MCF 10A (cell line): ENCODE measurements at regions not wholly inside any gene's neighbourhood (a gene's known extent, or its start where the extent isn't known, plus 50 kb on each side); places are given as distances from the start of the nearest gene placed in this dataset.
"Not testable (repeated sequence)": the region's sequence is repeated elsewhere in the genome, so short reads cannot be mapped to it uniquely, and the experiment has no call there.

ENCODE experiments used
- BruUV-seq: library from RNA; stranded (reverse); fragments of 400-500 nt; replicated peaks from 2 replicates; lab custom pipeline; 2021; lab: Mats Ljungman, UMichigan
- CTCF ChIA-PET: fragments of 300-600 bp; sonication (Branson Sonifier 250); formaldehyde crosslinking; extraction: SDS; loops from one replicate; lab custom pipeline; 2021; ENCODE audit warnings: antibody characterized with exemption, inconsistent platforms; lab: Yijun Ruan, JAX
- POLR2A ChIA-PET: fragments of 300-600, 350-650 bp; sonication (Branson Sonifier 250); formaldehyde crosslinking; extraction: SDS; loops from one replicate; lab custom pipeline; 2020; ENCODE audit warnings: antibody characterized with exemption, inconsistent platforms; lab: Yijun Ruan, JAX
- DNase-seq: peaks from one replicate; pipeline ENCODE4 v3.0.0-alpha.2; 2018; ENCODE audit not compliant: unreplicated experiment
- H3K27ac Mint-ChIP-seq: one replicate; pipeline ENCODE4 v1.8.0; 2022; ENCODE audit warnings: mild to moderate bottlenecking, low read depth, mixed read lengths; ENCODE audit not compliant: unreplicated experiment
- H3K27me3 Mint-ChIP-seq: one replicate; pipeline ENCODE4 v1.8.0; 2022; ENCODE audit warnings: mixed read lengths; ENCODE audit not compliant: insufficient read depth, unreplicated experiment
- H3K36me3 Mint-ChIP-seq: one replicate; pipeline ENCODE4 v1.8.0; 2022; ENCODE audit warnings: mild to moderate bottlenecking, moderate library complexity, mixed read lengths; ENCODE audit not compliant: insufficient read depth, unreplicated experiment
- H3K4me1 Mint-ChIP-seq: one replicate; pipeline ENCODE4 v1.8.0; 2022; ENCODE audit warnings: mixed read lengths; ENCODE audit not compliant: insufficient read depth, unreplicated experiment
- H3K4me3 Mint-ChIP-seq: one replicate; pipeline ENCODE4 v1.8.0; 2022; ENCODE audit warnings: mild to moderate bottlenecking, moderate library complexity, mixed read lengths; ENCODE audit not compliant: unreplicated experiment
- H3K9me3 Mint-ChIP-seq: one replicate; pipeline ENCODE4 v1.8.0; 2022; ENCODE audit warnings: mixed read lengths; ENCODE audit not compliant: unreplicated experiment
- intact Hi-C: fragments of 100-400 bp; cut with micrococcal nuclease; formaldehyde crosslinking; loops from 2 replicates; pipeline ENCODE4 v1.14.1; 2022
- TF ChIP-seq, protein P1 (sequence below): fragments of 200-600 bp; IDR thresholded peaks from one replicate; pipeline ENCODE4 v1.8.0; 2022; ENCODE audit warnings: antibody characterized with exemption, mild to moderate bottlenecking; ENCODE audit not compliant: unreplicated experiment

DNA sequence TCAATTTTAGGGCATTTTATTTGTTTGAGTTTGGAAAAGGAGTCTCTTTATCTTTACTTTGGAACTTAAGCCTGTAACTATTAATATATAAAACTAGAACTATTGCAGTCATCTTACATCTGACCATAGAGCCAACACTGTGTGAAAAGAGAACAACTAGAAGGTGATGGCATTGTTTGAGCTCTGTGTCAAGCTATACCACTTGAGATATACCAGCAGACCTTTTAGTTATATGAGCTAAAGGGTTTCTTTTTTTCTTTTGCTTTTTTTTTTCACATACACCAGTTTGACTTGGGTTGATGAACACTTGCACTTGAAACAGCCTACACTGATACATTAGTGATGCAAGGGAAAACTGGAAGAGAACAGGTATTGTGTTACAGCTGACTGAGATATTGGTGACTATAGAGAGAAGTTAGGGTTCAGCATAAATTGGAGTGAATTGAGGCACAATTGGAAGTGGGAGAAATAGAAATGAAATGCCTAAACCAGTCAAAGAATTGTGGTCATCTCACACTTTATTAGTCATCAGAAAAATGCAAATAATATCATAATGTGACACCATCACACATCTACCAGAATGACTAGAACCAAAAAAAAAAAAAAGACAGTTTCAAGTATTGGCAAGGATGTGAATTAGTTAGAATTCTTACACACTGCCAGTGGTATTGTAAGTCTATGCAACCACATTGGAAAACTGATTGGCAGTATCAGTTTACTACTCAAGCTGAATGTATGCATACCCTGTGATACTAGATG lies 60.9 kb downstream of the ADRB2 start:
- POLR2A ChIA-PET = interaction anchor here (1.1 to 1.4 kb wide), 2 partner anchors 9 to 26 kb away, joined by 4 read pairs; no protein-coding TSS in a partner anchor
- no TSS peak for BruUV-seq
- CTCF ChIA-PET = interaction anchor here (0.7 to 1.6 kb wide), 2 partner anchors 70 to 214 kb away, joined by 4 read pairs; no protein-coding TSS in a partner anchor
- Mint-ChIP-seq H3K36me3 (peaks cover 7% of the 10 kb centered on the region), H3K4me1 (no peaks in the 10 kb centered on the region), H3K9me3 (peaks cover 23% of the 10 kb centered on the region), H3K27ac (no peak overlapping the region), H3K27me3 (no peaks in the 10 kb centered on the region), H3K4me3 (no peak overlapping the region)
- intact Hi-C loops = no loop called here
- DNase-seq = no peak
- TF ChIP-seq, protein P1, sequence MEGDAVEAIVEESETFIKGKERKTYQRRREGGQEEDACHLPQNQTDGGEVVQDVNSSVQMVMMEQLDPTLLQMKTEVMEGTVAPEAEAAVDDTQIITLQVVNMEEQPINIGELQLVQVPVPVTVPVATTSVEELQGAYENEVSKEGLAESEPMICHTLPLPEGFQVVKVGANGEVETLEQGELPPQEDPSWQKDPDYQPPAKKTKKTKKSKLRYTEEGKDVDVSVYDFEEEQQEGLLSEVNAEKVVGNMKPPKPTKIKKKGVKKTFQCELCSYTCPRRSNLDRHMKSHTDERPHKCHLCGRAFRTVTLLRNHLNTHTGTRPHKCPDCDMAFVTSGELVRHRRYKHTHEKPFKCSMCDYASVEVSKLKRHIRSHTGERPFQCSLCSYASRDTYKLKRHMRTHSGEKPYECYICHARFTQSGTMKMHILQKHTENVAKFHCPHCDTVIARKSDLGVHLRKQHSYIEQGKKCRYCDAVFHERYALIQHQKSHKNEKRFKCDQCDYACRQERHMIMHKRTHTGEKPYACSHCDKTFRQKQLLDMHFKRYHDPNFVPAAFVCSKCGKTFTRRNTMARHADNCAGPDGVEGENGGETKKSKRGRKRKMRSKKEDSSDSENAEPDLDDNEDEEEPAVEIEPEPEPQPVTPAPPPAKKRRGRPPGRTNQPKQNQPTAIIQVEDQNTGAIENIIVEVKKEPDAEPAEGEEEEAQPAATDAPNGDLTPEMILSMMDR = no peak

DNA sequence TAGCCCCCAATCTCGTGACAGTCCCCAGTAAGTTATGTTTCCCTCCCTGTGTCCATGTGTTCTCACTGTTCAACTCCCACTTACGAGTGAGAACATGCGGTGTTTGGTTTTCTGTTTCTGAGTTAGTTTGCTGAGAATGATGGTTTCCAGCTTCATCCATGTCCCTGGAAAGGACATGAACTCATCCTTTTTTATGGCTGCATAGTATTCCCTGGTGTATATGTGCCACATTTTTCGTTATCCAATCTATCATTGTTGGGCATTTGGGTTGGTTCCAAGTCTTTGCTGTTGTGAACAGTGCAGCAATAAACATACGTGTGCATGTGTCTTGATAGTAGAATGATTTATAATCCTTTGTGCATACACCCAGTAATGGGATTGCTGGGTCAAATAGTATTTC lies 63.5 kb downstream of the ADRB2 start:
- H3K27ac Mint-ChIP-seq, POLR2A ChIA-PET, H3K36me3 Mint-ChIP-seq, H3K4me1 Mint-ChIP-seq, intact Hi-C loops, BruUV-seq, DNase-seq, H3K27me3 Mint-ChIP-seq, H3K4me3 Mint-ChIP-seq: not testable (repeated sequence)
- CTCF ChIA-PET = interaction anchor here (0.6 to 1.6 kb wide), 2 partner anchors 22 to 58 kb away, joined by 3 read pairs; no protein-coding TSS in a partner anchor
- H3K9me3 Mint-ChIP-seq = peaks cover 38% of the 10 kb centered on the region

DNA sequence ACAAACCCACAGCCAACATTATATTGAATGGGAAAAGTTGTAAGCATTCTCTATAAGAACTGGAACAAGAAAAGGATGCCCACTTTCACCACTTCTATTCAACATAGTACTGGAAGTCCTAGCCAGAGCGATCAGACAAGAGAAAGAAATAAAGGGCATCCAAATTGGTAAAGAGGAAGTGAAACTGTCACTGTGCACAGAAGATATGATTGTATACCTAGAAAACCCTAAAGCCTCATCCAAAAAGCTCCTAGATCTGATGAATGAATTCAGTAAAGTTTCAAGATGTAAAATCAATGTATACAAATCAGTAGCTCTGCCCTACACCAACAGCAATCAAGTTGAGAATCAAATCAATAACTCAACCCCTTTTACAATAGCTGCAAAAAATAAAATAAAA lies 69.0 kb downstream of the ADRB2 start:
- DNase-seq, H3K36me3 Mint-ChIP-seq, H3K27me3 Mint-ChIP-seq, intact Hi-C loops, H3K27ac Mint-ChIP-seq, BruUV-seq, H3K4me1 Mint-ChIP-seq, H3K4me3 Mint-ChIP-seq: not testable (repeated sequence)
- H3K9me3 Mint-ChIP-seq = peaks cover 22% of the 10 kb centered on the region
- CTCF ChIA-PET = interaction anchor here (0.6 to 1.2 kb wide), 4 partner anchors 11 to 35 kb away, joined by 3 to 6 read pairs (median 3); no protein-coding TSS in a partner anchor
- POLR2A ChIA-PET = interaction anchor here (1.3 kb wide), 1 partner anchor 11 kb away, joined by 9 read pairs; no protein-coding TSS in a partner anchor

DNA sequence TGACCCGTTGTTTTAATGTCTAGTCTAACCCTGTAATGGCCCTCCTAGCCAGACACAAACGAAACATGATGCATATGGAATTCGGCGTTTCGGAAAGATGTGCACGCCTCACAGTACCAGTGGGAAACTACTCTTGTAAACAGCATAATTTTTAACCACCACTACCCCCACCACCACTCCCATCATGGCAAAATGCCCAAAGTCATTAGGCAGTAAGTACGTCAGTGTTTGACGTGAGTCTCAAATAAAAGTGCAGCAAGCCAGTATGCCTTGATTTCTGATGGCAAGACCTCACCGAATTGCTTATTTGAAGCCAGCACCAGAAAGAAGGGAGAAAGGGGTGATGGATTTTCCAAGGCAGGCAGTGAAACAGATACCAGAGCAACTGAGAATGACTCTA lies 71.4 kb downstream of the ADRB2 start:
- POLR2A ChIA-PET = interaction anchor here (1.0 to 2.8 kb wide), 2 partner anchors 15 to 17 kb away, joined by 3 to 13 read pairs; no protein-coding TSS in a partner anchor
- Mint-ChIP-seq H3K4me1 (no peaks in the 10 kb centered on the region), H3K9me3 (peaks cover 12% of the 10 kb centered on the region), H3K4me3 (no peak overlapping the region), H3K27ac (no peak overlapping the region), H3K27me3 (no peaks in the 10 kb centered on the region), H3K36me3 (no peaks in the 10 kb centered on the region)
- DNase-seq = no peak
- TF ChIP-seq, protein P1 = no peak
- BruUV-seq = no TSS peak
- CTCF ChIA-PET = no interaction called here
- intact Hi-C loops = no loop called here
